Omental fat pad (tissue), 3 donors: ENCODE measurements at regions not wholly inside any gene's neighbourhood (a gene's known extent, or its start where the extent isn't known, plus 50 kb on each side); places are given as distances from the start of the nearest gene placed in this dataset.

Source experiments
- ATAC-seq: fragments of 150-250 bp; one replicate; pipeline ENCODE4 v1.9.1; 2016; ENCODE audit warnings: mild to moderate bottlenecking, moderate library complexity; ENCODE audit not compliant: low FRiP score
- DNase-seq: peaks from one replicate; pipeline ENCODE4 v3.0.0-alpha.2; 2019; ENCODE audit warnings: low spot score
- CTCF ChIP-seq, 3 donors: fragments of 450-650 bp; IDR thresholded peaks; one replicate each; pipeline ENCODE4 v1.5.1; 2016 to 2017; ENCODE audit warnings: antibody characterized with exemption in 3 of 3, mild to moderate bottlenecking in 3 of 3, moderate library complexity in 2 of 3

- DNase-seq (no peak), ATAC-seq (no peak)
- TF ChIP-seq CTCF (IDR thresholded peaks at IDR 0.05), result no peak
Measured at GRCh38 chr17:13793951-13794350, 192.2 kb upstream of the HS3ST3A1 start.

GRCh38 chr17:13797863-13798262, 196.1 kb upstream of the HS3ST3A1 start:
- DNase-seq (no peak), ATAC-seq (no peak)
- TF ChIP-seq CTCF (IDR thresholded peaks at IDR 0.05), result no peak

GRCh38 chr17:13806092-13806491, 204.4 kb upstream of the HS3ST3A1 start:
- ATAC-seq, result no peak
- TF ChIP-seq CTCF (IDR thresholded peaks at IDR 0.05), result no peak
- no peak for DNase-seq

GRCh38 chr17:13807103-13807502, 205.4 kb upstream of the HS3ST3A1 start:
- no peak for DNase-seq
- no peak for TF ChIP-seq CTCF (IDR thresholded peaks at IDR 0.05)
- no peak for ATAC-seq

- TF ChIP-seq CTCF (IDR thresholded peaks at IDR 0.05), result no peak
- DNase-seq (no peak), ATAC-seq (no peak)
Measured at GRCh38 chr17:13812350-13812749, 210.6 kb upstream of the HS3ST3A1 start.

- ATAC-seq, result no peak
- no peak for TF ChIP-seq CTCF (IDR thresholded peaks at IDR 0.05)
- DNase-seq, result no peak
Measured at GRCh38 chr17:13813347-13814240, 211.9 kb upstream of the HS3ST3A1 start.

GRCh38 chr17:13822700-13823099, 221.0 kb upstream of the HS3ST3A1 start:
- DNase-seq (no peak), ATAC-seq (no peak)
- TF ChIP-seq CTCF (IDR thresholded peaks at IDR 0.05), result no peak
